Stimulated activated CD8-positive, alpha-beta memory T cell treated with anti-CD3 and anti-CD28 coated beads, Interleukin-12 subunit alpha, Interleukin-12 subunit beta, amount 100 ng/mL, for 24 hours (primary cell): ENCODE measurements at regions not wholly inside any gene's neighbourhood (a gene's known extent, or its start where the extent isn't known, plus 50 kb on each side); places are given as distances from the start of the nearest gene placed in this dataset.
"Not testable (repeated sequence)": the region's sequence is repeated elsewhere in the genome, so short reads cannot be mapped to it uniquely, and the experiment has no call there.

Source experiments
- DNase-seq: peaks from one replicate; pipeline ENCODE4 v3.0.0-alpha.2; 2020; ENCODE audit errors: extremely low read depth

- DNase-seq = no peak
These were observed 511.1 kb downstream of the TMEM135 start for GRCh38 chr11:87548797-87549196.

GRCh38 chr11:87545858-87546257 lies 508.1 kb downstream of the TMEM135 start:
- DNase-seq = no peak

- DNase-seq = no peak
These were observed 501.9 kb downstream of the TMEM135 start for GRCh38 chr11:87539596-87539995.

- DNase-seq = no peak
These were observed 498.8 kb downstream of the TMEM135 start for GRCh38 chr11:87536565-87536964.

GRCh38 chr11:87536016-87536415 lies 498.3 kb downstream of the TMEM135 start:
- no peak for DNase-seq

GRCh38 chr11:87535513-87535912 lies 497.8 kb downstream of the TMEM135 start:
- no peak for DNase-seq

GRCh38 chr11:87531835-87532234 lies 494.1 kb downstream of the TMEM135 start:
- not testable (repeated sequence) for DNase-seq

GRCh38 chr11:87529486-87529885 lies 491.8 kb downstream of the TMEM135 start:
- DNase-seq = no peak

GRCh38 chr11:87528752-87529151 lies 491.0 kb downstream of the TMEM135 start:
- no peak for DNase-seq

GRCh38 chr11:87523276-87523675 lies 485.5 kb downstream of the TMEM135 start:
- DNase-seq = no peak

- no peak for DNase-seq
These were observed 480.5 kb downstream of the TMEM135 start for GRCh38 chr11:87518266-87518665.

- no peak for DNase-seq
These were observed 479.6 kb downstream of the TMEM135 start for GRCh38 chr11:87517351-87517750.

- not testable (repeated sequence) for DNase-seq
These were observed 470.0 kb downstream of the TMEM135 start for GRCh38 chr11:87507722-87508121.

- DNase-seq = not testable (repeated sequence)
These were observed 469.2 kb downstream of the TMEM135 start for GRCh38 chr11:87506946-87507345.

GRCh38 chr11:87501388-87501787 lies 463.7 kb downstream of the TMEM135 start:
- no peak for DNase-seq

GRCh38 chr11:87494936-87495335 lies 457.2 kb downstream of the TMEM135 start:
- not testable (repeated sequence) for DNase-seq

GRCh38 chr11:87494026-87494425 lies 456.3 kb downstream of the TMEM135 start:
- DNase-seq = not testable (repeated sequence)

GRCh38 chr11:87493516-87493915 lies 455.8 kb downstream of the TMEM135 start:
- no peak for DNase-seq

- no peak for DNase-seq
These were observed 453.6 kb downstream of the TMEM135 start for GRCh38 chr11:87491381-87491780.

GRCh38 chr11:87490671-87491070 lies 452.9 kb downstream of the TMEM135 start:
- DNase-seq = no peak

GRCh38 chr11:87484566-87484965 lies 446.8 kb downstream of the TMEM135 start:
- DNase-seq = no peak

GRCh38 chr11:87477321-87477720 lies 439.6 kb downstream of the TMEM135 start:
- DNase-seq = no peak

GRCh38 chr11:87473174-87473573 lies 435.4 kb downstream of the TMEM135 start:
- DNase-seq = no peak

GRCh38 chr11:87466223-87466622 lies 428.5 kb downstream of the TMEM135 start:
- DNase-seq = no peak

- no peak for DNase-seq
These were observed 428.0 kb downstream of the TMEM135 start for GRCh38 chr11:87465716-87466115.
